ENCODE measurements at regions not wholly inside any gene's neighbourhood (a gene's known extent, or its start where the extent isn't known, plus 50 kb on each side); places are given as distances from the start of the nearest gene placed in this dataset.

DNA sequence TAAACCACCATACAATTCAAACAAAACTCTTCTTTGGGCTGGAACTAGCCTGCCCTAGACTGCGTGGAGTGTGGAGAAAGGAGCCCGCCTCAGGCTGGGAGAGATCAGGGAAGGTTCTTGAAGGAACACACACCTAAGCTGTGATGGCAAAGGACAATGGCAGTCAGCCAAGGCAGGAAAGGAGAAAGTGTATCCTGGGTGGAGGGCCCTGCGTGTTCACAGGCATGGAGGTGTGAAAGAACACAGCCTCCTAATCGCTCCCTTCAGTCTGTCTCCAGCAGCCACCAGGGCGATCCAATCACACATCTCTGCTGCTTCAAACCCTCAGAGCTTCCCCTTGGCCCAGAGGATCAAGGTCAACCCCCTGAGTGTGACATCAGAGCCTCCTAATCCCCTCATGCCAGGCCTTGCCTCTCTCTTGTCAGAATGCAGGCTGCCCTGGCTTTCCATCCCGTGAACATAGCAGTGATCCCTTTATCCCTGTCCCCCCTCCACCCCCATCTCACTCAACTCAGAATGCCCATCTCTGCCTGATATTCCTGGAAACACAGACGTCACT is 173.0 kb downstream of the KATNIP start:
- no peak for DNase-seq
- Mint-ChIP-seq H3K9me3 (no peaks in the 10 kb centered on the region), H3K4me1 (peaks cover 2% of the 10 kb centered on the region), H3K36me3 (ENCODE audit: low read depth) (no peaks in the 10 kb centered on the region), H3K27me3 (no peaks in the 10 kb centered on the region), H3K27ac (no peak overlapping the region), H3K4me3 (no peak overlapping the region)
- intact Hi-C loops (cut with micrococcal nuclease): no loop called here

DNA sequence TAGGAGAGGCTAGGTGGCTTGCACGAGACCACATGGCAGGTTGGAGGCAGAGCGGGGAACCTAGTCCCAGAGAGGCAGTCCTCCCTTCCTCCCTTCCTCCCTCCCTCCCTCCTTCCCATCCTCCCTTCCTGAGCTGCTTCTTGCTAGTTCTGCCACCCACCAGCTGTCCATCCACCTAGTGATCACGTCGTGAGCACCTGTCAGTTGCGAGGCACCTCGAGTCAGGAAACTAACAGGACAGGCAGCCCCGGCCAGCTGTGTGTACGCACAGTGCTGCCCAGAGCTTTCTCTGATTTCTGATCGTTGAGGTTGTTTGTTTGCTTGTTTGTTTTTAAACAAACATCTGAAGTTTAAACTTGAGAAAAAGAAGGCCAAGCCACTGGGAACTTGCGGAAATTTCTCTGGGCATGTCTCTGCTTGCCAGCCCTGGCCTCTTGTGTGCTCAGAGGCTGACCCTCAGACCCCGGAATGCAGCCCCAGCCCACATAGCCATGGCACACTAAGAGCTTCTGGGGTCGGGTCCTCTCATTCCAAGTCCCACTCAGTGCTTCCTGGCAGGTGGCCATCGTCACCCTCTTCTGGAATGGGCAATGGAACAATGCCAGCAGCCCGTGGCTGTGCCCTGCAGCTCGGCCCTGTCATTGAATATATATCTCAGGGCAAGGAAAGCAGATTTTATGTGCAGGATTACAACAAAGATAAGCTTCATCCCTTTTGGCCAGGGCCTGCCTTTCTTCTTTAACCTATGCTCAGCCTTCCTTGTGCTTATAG is 174.0 kb downstream of the KATNIP start:
- no peak overlapping the region for H3K27ac Mint-ChIP-seq

DNA sequence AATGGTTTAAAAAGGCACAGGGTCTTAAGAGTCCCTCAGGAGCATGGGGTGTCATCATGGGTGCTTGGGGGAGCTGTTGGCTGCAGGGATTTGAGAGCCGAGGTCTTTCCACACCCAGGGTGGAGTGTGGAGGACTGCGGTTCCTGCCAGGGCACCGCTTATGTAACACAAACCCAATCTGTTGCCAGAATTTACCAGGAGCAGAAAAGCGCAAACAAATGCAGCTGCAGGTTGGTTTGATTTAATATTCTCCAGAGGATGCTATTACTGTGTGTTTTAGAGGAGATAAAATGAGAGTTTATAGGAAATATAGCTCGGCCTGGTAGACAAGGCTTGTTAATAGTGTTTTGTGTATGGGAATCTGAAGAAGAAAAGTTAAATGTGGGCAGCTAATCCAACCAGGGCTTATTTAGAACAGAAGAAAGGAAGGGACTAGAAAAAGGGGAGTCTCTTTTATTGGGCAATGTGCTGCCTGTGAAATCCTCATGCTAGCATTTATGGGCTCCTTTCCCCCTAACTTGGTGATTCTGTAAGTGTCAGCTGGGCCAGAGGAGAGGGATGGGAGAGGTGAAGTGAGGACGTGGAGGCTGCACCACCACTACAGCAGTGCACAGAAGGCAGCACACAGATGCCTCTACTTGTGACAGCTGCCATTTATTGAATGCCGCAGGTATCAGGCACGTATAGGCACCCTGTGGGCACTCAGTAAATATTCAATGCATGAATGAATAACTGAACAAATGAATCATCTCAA is 174.7 kb downstream of the KATNIP start:
- intact Hi-C loops (cut with micrococcal nuclease): no loop called here
- Mint-ChIP-seq H3K27ac (no peak overlapping the region), H3K27me3 (no peaks in the 10 kb centered on the region), H3K4me3 (no peak overlapping the region), H3K4me1 (peaks cover 3% of the 10 kb centered on the region), H3K9me3 (no peaks in the 10 kb centered on the region), H3K36me3 (ENCODE audit: low read depth) (no peaks in the 10 kb centered on the region)
- DNase-seq: no peak

More for the DNA sequence above, 174.0 kb downstream of the KATNIP start:
- Mint-ChIP-seq H3K4me1 (peaks cover 2% of the 10 kb centered on the region), H3K27me3 (no peaks in the 10 kb centered on the region), H3K36me3 (ENCODE audit: low read depth) (no peaks in the 10 kb centered on the region), H3K4me3 (no peak overlapping the region), H3K9me3 (no peaks in the 10 kb centered on the region)
- DNase-seq: no peak
- intact Hi-C loops (cut with micrococcal nuclease): no loop called here

DNA sequence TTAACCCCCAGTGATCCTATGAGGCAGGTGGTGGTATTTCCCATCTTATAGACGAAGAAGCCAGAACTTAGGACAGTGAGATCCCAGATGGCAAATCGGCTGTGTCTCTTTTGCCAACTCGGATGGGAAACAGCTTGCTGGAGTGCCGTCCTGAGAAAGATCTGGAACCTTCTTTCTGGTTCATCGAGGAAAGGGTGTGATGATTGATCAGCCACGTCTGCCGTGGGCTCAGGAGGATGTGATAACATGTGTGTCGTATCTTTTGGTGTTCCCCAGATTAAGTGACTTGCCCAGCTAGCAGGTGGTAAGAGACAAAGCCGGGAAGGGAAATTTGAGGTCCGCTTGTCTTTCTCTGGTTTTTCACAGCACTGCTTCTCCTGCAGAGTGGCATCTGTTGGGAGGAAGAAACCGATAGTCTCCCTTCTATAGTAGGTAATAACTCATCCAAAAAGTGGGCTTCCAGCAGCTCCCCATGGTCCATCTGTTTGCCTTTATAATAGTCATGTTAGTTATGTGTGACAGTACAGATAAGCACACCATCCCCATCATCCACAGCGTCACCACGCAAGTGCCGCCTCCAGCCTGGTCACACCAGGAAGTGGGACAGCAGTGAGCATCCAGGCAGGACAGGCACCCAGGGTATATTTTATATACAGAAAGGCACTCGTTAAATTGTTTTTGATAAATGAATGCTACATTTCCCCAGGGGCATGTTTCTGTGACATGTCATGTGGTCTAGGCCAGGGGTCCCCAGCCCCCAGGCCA is 175.5 kb downstream of the KATNIP start:
- no peaks in the 10 kb centered on the region for H3K9me3 Mint-ChIP-seq

DNA sequence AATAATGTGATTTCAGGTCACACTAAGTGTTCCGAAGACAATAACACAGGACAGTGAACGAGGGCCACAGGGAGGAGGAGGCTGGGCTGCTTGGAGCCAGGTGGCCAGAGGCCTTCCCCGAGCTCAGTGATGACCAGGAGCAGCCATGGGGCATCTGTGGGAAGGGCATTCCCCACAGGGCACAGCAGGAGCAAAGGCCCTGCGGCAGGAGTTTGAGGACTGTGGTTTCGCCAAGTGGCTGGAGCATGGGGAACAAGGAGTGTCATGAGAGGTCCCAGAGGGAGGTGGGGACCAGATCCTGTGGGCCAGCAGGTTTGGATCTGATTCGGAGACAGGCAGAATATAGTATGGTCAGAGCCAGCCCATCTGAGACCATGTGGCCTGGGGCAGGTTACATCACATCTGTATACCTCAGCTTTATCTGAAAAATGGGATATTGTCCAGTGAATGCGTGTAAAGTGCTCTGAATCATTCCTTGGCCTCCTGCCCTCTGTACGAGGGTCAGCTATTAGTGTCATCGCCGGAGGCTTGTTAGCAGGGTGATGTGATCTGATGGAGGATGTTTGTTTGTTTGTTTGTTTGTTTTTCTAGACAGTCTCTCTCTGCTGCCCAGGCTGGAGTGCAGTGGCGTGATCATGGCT is 176.8 kb downstream of the KATNIP start:
- intact Hi-C loops (cut with micrococcal nuclease): no loop called here
- Mint-ChIP-seq H3K27ac (no peak overlapping the region), H3K4me1 (peaks cover 4% of the 10 kb centered on the region), H3K9me3 (no peaks in the 10 kb centered on the region), H3K27me3 (no peaks in the 10 kb centered on the region), H3K36me3 (ENCODE audit: low read depth) (no peaks in the 10 kb centered on the region), H3K4me3 (no peak overlapping the region)
- DNase-seq: no peak

More for the DNA sequence above, 175.5 kb downstream of the KATNIP start:
- DNase-seq: no peak
- intact Hi-C loops (cut with micrococcal nuclease): no loop called here
- H3K27me3 Mint-ChIP-seq: no peaks in the 10 kb centered on the region
- H3K4me3 Mint-ChIP-seq: no peak overlapping the region
- H3K27ac Mint-ChIP-seq: no peak overlapping the region
- no peaks in the 10 kb centered on the region for H3K36me3 Mint-ChIP-seq (ENCODE audit: low read depth)
- H3K4me1 Mint-ChIP-seq: peaks cover 4% of the 10 kb centered on the region

DNA sequence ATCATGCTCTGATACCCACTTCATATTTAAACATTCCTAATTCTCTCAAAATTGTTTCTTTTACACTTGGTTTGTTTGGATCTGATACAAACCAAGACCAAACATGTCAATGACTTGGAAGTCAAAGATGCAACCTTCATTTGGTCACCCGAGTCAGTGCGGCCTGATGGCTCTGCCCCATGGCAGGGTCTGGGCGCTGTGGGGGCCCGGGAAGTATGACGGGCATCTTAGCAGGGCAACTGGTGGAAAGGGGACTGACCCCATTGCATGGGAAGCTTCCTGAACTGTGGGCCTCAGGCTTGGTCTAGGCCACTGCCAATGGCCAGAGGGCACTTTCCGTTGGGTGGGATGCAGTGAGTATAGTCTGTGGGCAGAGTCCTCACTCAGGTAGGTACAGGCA is 178.0 kb downstream of the KATNIP start:
- Mint-ChIP-seq H3K27me3 (no peaks in the 10 kb centered on the region), H3K36me3 (ENCODE audit: low read depth) (no peaks in the 10 kb centered on the region), H3K4me1 (peaks cover 2% of the 10 kb centered on the region), H3K27ac (no peak overlapping the region), H3K4me3 (no peak overlapping the region), H3K9me3 (no peaks in the 10 kb centered on the region)
- no peak for DNase-seq
- intact Hi-C loops (cut with micrococcal nuclease): no loop called here

DNA sequence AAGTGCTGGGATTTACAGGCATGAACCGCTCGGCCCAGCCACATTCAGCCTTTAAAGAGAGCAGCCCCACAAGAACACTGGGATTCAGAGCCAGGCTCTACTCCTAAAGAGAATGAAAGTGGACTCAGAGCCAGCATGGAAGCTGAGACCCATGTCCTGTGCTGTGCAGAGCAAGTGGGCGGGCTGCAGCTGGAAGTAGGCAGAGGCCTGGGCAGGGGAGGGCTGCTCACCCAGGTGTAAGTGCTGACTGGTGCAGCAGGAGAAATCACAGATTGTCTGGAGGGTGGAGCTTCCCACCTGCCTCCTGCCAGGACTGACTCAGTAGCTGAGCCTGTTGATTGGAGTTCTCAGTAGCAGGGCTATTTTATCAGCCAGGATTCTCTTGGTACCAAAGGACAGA is 178.7 kb downstream of the KATNIP start:
- H3K36me3 Mint-ChIP-seq (ENCODE audit: low read depth): no peaks in the 10 kb centered on the region
- DNase-seq: no peak
- no peak overlapping the region for H3K27ac Mint-ChIP-seq
- H3K9me3 Mint-ChIP-seq: no peaks in the 10 kb centered on the region
- no peak overlapping the region for H3K4me3 Mint-ChIP-seq
- intact Hi-C loops (cut with micrococcal nuclease): no loop called here
- H3K4me1 Mint-ChIP-seq: peaks cover 2% of the 10 kb centered on the region
- no peaks in the 10 kb centered on the region for H3K27me3 Mint-ChIP-seq

DNA sequence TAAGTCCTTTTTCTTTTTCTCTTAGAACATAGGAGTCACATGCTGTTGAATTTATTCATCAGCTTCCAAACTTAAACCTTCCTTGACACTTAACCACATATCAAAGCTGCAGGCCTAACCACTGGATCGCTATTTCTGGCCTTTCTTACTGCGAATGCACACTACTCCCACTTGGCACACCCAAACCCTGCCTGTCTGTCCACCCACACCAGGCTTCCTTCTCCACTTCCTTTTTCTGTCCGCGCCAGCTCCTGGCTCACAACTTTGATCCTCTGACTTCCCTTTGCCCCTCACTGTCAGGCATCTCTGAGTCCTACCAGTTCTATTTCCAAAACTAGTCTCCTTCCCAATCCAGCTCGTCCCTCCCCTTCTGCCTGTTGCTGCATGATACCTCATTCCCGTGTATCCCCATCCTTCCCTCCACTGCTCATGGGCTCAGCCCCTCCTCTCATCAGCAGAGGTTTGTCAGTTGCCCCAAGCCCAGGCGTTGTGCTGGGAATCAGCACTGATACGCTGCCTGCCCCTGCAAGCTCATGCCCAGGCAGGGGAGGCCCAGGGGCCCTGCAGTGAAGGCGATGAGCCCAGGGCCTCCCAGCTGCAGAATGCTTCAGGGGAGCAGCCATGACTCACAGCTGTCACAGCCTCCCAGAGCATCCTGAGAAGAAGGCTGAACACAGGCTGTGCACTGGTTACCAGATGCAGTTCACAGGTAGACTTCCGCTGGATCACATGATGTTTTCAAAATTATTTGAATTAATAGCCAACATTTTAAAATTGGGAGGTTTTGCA is 179.8 kb downstream of the KATNIP start:
- no peak for DNase-seq
- no peak overlapping the region for H3K27ac Mint-ChIP-seq
- no peaks in the 10 kb centered on the region for H3K36me3 Mint-ChIP-seq (ENCODE audit: low read depth)
- H3K4me1 Mint-ChIP-seq: peaks cover 2% of the 10 kb centered on the region
- no peaks in the 10 kb centered on the region for H3K27me3 Mint-ChIP-seq
- no peak overlapping the region for H3K4me3 Mint-ChIP-seq
- no peaks in the 10 kb centered on the region for H3K9me3 Mint-ChIP-seq
- intact Hi-C loops (cut with micrococcal nuclease): no loop called here

DNA sequence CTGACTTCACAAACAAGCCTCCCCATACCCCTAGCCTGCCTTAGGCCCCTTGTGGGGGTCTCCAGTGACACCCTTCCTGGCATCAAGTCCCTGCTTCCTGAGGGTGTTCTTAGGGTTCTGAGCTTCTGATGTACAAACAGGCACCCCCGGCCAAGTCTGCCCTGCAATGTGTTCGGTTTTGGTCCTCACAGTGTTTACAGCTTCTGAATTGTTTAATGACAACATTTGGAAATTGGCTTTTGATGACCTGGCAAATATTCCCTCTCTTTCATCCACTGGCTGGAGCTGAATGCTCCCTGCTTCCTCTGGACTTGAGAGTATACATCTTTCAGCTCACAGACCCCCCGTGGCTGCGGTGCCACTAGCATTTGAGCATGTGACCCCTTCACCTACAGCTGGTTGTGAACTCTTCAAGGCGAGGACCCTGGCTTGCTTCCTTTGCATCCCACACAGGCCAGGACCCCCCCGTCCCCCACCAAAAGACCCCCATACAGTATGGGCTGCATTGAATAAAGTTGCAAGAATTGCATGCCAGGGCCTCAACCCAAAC is 180.8 kb downstream of the KATNIP start:
- DNase-seq: no peak
- no peaks in the 10 kb centered on the region for H3K9me3 Mint-ChIP-seq
- H3K27ac Mint-ChIP-seq: no peak overlapping the region
- H3K4me1 Mint-ChIP-seq: peaks cover 2% of the 10 kb centered on the region
- intact Hi-C loops (cut with micrococcal nuclease): no loop called here
- H3K36me3 Mint-ChIP-seq (ENCODE audit: low read depth): no peaks in the 10 kb centered on the region
- H3K4me3 Mint-ChIP-seq: no peak overlapping the region
- H3K27me3 Mint-ChIP-seq: no peaks in the 10 kb centered on the region

DNA sequence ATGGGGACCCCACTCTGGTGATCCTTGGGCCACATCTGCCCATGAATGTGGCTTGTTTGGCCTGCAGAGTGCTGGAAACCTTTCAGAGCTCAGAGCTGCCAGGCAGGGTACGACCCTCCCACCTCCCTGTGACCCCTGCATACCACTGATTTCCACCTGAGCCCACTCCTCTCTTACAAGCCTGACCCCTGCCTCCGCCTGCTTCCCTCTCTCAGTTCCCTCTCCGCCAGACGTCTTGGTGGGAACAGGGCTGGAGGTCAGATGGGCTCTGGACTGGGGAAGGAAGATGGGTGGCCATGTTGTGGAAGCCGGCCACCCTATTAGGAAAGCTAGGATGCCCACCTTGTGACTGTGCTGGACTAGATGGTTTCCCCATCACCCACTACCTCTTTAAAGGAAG is 185.1 kb downstream of the KATNIP start:
- Mint-ChIP-seq H3K27me3 (no peaks in the 10 kb centered on the region), H3K27ac (no peak overlapping the region), H3K4me1 (no peaks in the 10 kb centered on the region), H3K9me3 (no peaks in the 10 kb centered on the region), H3K36me3 (ENCODE audit: low read depth) (no peaks in the 10 kb centered on the region), H3K4me3 (no peak overlapping the region)
- intact Hi-C loops (cut with micrococcal nuclease): no loop called here
- DNase-seq: no peak

DNA sequence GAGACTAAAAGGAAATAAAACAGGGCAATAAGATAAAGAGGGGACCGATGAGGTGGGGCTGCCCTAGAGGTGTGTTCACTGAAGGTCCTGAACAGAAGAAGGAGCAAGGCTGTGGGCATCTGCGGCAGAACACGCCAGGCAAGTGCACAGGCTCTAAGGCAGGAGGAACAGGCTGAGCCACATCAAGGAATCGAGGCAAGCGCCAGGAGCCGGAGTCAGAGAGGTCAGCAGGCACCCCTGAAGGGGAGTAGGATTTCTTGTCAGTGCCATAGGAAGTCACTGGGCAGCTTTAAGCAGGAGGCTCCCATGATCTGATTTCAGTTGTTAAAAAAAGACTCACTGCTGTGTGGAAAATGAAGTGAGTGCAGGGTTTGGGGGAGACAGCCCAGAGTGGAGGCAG is 186.5 kb downstream of the KATNIP start:
- no peak overlapping the region for H3K27ac Mint-ChIP-seq
- H3K4me3 Mint-ChIP-seq: no peak overlapping the region
- no peak for DNase-seq
- no peaks in the 10 kb centered on the region for H3K27me3 Mint-ChIP-seq
- no peaks in the 10 kb centered on the region for H3K36me3 Mint-ChIP-seq (ENCODE audit: low read depth)
- H3K4me1 Mint-ChIP-seq: no peaks in the 10 kb centered on the region
- intact Hi-C loops (cut with micrococcal nuclease): no loop called here
- no peaks in the 10 kb centered on the region for H3K9me3 Mint-ChIP-seq

DNA sequence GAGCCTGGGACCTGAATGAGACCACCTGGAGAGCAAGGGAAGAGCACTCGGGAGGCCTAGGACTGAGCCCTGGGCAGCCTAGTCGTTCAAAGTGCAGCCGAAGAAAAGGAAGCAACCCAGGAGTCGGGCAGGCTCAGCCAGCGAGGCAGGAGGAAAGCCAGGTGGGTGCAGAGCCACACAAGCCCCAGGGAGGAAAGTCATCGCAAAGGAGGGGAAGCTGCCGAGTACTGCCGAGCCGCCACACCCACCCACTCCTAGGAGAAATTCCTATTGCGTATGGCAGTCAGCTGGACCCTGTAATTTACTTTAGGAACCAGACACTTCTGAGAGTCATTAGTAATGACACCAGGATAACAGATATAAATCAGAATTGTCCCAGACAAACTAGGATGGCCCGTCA is 187.6 kb downstream of the KATNIP start:
- no peaks in the 10 kb centered on the region for H3K27me3 Mint-ChIP-seq
- H3K4me1 Mint-ChIP-seq: no peaks in the 10 kb centered on the region
- DNase-seq: no peak
- H3K4me3 Mint-ChIP-seq: no peak overlapping the region
- intact Hi-C loops (cut with micrococcal nuclease): no loop called here
- no peak overlapping the region for H3K27ac Mint-ChIP-seq
- no peaks in the 10 kb centered on the region for H3K9me3 Mint-ChIP-seq
- H3K36me3 Mint-ChIP-seq (ENCODE audit: low read depth): no peaks in the 10 kb centered on the region
